RWPE2 (cell line): ENCODE measurements at regions not wholly inside any gene's neighbourhood (a gene's known extent, or its start where the extent isn't known, plus 50 kb on each side); places are given as distances from the start of the nearest gene placed in this dataset.

Source experiments
- ATAC-seq: fragments of 200-7000 bp; cut with Tn5 transposase; 3 replicates; pipeline ENCODE4 v1.9.1; 2021; ENCODE audit warnings: low read depth
- DNase-seq: peaks from one replicate; pipeline ENCODE4 v3.0.0-alpha.2; 2020; ENCODE audit warnings: low spot score
- H3K27ac ChIP-seq: fragments of 450-650 bp; 2 replicates; pipeline ENCODE4 v1.5.1; 2017; ENCODE audit warnings: mild to moderate bottlenecking; ENCODE audit not compliant: poor library complexity, severe bottlenecking
- H3K27me3 ChIP-seq: fragments of 250-450 bp; sonication (Bioruptor Pico); 2 replicates; pipeline ENCODE4 v1.5.1; 2021; ENCODE audit warnings: mild to moderate bottlenecking, moderate library complexity; ENCODE audit not compliant: insufficient read depth, poor library complexity, severe bottlenecking
- H3K36me3 ChIP-seq: fragments of 250-450 bp; sonication (Bioruptor Pico); 2 replicates; pipeline ENCODE4 v1.5.1; 2020; ENCODE audit warnings: low read depth, mild to moderate bottlenecking, moderate library complexity
- H3K4me1 ChIP-seq: fragments of 250-450 bp; sonication (Bioruptor Pico); 2 replicates; pipeline ENCODE4 v1.5.1; 2021; ENCODE audit warnings: mild to moderate bottlenecking, moderate library complexity; ENCODE audit not compliant: insufficient read depth, poor library complexity, severe bottlenecking
- H3K4me3 ChIP-seq: fragments of 250-450 bp; sonication (Bioruptor Pico); 2 replicates; pipeline ENCODE4 v1.5.1; 2021; ENCODE audit warnings: mild to moderate bottlenecking, moderate library complexity; ENCODE audit not compliant: severe bottlenecking
- H3K9me3 ChIP-seq: fragments of 250-450 bp; sonication (Bioruptor Pico); 2 replicates; pipeline ENCODE4 v1.5.1; 2021; ENCODE audit warnings: mild to moderate bottlenecking, moderate library complexity; ENCODE audit not compliant: severe bottlenecking
- TF ChIP-seq, protein P1 (sequence below): fragments of 450-650 bp; IDR thresholded peaks from one replicate; pipeline ENCODE4 v1.5.1; 2017; ENCODE audit warnings: mild to moderate bottlenecking, moderate library complexity; ENCODE audit not compliant: poor library complexity, severe bottlenecking

DNA sequence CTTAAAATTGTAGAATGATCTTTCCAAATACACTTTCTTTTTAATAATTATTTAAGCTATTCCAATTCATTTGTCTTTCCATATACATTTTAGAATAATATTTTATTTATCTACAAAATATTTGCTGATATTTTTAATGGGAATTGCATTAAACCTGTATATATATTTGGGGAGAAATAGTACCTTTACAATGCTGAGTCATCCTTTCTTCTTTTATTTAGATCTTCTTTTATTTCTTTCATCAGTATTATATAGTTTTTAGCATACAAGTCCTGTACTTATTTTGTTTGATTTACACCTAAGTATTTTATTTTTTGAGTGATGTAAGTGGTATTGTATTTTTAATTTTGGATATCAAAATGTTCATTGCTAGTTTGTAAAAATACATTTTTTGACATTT, 639.5 kb upstream of the GOT2 start:
- Histone ChIP-seq H3K9me3 (no peaks in the 10 kb centered on the region), H3K27me3 (peaks cover 6% of the 10 kb centered on the region), H3K27ac (no peak overlapping the region), H3K4me1 (no peaks in the 10 kb centered on the region), H3K36me3 (no peaks in the 10 kb centered on the region), H3K4me3 (no peak overlapping the region)
- ATAC-seq, result no peak
- DNase-seq, result no peak
- TF ChIP-seq, protein P1, sequence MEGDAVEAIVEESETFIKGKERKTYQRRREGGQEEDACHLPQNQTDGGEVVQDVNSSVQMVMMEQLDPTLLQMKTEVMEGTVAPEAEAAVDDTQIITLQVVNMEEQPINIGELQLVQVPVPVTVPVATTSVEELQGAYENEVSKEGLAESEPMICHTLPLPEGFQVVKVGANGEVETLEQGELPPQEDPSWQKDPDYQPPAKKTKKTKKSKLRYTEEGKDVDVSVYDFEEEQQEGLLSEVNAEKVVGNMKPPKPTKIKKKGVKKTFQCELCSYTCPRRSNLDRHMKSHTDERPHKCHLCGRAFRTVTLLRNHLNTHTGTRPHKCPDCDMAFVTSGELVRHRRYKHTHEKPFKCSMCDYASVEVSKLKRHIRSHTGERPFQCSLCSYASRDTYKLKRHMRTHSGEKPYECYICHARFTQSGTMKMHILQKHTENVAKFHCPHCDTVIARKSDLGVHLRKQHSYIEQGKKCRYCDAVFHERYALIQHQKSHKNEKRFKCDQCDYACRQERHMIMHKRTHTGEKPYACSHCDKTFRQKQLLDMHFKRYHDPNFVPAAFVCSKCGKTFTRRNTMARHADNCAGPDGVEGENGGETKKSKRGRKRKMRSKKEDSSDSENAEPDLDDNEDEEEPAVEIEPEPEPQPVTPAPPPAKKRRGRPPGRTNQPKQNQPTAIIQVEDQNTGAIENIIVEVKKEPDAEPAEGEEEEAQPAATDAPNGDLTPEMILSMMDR, result no peak

DNA sequence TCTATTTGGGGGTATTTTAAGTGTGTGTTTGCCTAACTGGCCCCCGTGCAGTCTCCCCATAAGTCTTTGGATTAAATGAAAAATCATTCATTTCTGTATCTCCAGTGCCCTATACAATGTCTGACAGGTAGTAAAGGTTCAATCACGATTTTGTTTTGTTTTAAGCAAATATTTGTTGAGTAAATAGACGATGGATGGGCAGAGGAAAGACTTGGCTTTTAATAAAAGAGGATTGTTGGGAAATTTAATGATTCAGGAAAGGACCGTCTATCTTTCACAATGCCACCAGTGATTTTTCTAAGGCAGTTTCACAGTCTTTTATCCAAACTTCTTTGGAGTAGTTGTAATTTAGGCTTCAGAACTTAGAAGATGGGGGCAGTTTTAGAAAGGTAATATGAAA, 636.6 kb upstream of the GOT2 start:
- no peaks in the 10 kb centered on the region for H3K36me3 ChIP-seq
- no peaks in the 10 kb centered on the region for H3K4me1 ChIP-seq
- no peak overlapping the region for H3K27ac ChIP-seq
- H3K4me3 ChIP-seq, result no peak overlapping the region
- no peak for DNase-seq
- TF ChIP-seq, protein P1, result no peak
- H3K9me3 ChIP-seq, result no peaks in the 10 kb centered on the region
- ATAC-seq, result no peak
- H3K27me3 ChIP-seq, result peaks cover 9% of the 10 kb centered on the region

DNA sequence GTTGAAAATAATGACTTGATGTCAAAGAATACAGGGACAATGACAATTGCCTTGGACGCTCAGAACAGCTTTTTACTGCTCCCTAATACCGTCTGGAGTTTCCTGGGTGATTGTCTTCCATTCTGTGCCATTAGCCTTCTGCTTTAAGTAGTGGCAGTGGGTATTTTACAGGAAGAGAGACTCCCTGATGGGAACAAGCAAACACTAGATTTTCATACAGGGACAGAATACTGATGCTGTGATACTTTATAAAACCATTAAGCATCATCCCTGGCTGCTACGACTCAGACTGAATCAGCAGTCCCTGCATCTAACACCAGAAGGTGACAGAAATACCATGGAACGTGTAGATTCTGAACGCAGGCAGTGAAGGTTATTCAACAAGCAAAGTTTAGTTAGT, 635.4 kb upstream of the GOT2 start:
- no peaks in the 10 kb centered on the region for H3K4me1 ChIP-seq
- TF ChIP-seq, protein P1, result no peak
- ATAC-seq, result no peak
- H3K36me3 ChIP-seq, result no peaks in the 10 kb centered on the region
- no peak for DNase-seq
- no peak overlapping the region for H3K27ac ChIP-seq
- no peak overlapping the region for H3K4me3 ChIP-seq
- peaks cover 9% of the 10 kb centered on the region for H3K27me3 ChIP-seq
- no peaks in the 10 kb centered on the region for H3K9me3 ChIP-seq

DNA sequence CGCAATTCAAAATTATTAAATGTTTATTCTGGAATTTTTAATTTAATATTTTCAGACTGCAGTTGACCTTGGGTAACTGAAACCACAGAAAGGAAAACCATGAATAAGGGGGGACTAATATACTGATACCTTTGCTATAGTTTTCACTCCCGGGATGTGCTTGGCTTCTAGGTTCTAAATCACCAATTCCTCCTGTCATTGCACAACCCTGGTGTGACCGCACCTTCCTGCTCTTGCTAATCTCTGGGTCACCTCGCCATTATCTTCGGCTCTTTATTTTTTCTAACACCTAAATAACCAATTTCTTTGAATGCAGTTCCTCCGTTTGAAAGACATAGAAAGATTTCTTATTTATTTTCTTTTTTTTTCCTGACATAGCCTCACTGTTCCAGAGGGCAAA, 634.5 kb upstream of the GOT2 start:
- Histone ChIP-seq H3K4me3 (no peak overlapping the region), H3K9me3 (no peaks in the 10 kb centered on the region), H3K27ac (no peak overlapping the region), H3K4me1 (no peaks in the 10 kb centered on the region), H3K27me3 (peaks cover 9% of the 10 kb centered on the region), H3K36me3 (no peaks in the 10 kb centered on the region)
- DNase-seq, result no peak
- ATAC-seq, result no peak
- TF ChIP-seq, protein P1, result no peak

DNA sequence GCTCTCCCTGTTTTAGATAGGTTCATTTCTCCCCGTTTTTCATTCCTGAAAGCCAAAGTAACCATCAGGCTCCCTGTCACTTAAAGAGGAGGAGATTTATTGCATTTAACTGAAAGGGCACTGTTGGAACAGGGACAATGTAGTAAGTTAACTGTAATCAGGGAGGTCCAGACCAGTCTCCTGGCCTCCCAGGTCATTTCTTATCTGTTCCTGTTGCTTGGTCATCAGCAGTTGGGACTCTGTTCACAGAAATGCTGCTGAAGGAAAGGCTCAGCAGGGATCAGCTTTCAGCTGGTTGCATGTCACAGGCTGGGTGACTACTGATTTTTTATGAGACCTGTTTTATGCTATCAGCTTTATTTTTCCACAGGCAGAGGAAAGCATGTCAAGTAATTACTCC, 622.6 kb upstream of the GOT2 start:
- H3K36me3 ChIP-seq, result no peaks in the 10 kb centered on the region
- H3K9me3 ChIP-seq, result no peaks in the 10 kb centered on the region
- no peak overlapping the region for H3K4me3 ChIP-seq
- no peak for ATAC-seq
- TF ChIP-seq, protein P1, result no peak
- H3K27me3 ChIP-seq, result peaks cover 6% of the 10 kb centered on the region
- H3K4me1 ChIP-seq, result no peaks in the 10 kb centered on the region
- no peak for DNase-seq
- H3K27ac ChIP-seq, result no peak overlapping the region
